ENCODE measurements at regions not wholly inside any gene's neighbourhood (a gene's known extent, or its start where the extent isn't known, plus 50 kb on each side); places are given as distances from the start of the nearest gene placed in this dataset.
"Not testable (repeated sequence)": the region's sequence is repeated elsewhere in the genome, so short reads cannot be mapped to it uniquely, and the experiment has no call there.

DNA sequence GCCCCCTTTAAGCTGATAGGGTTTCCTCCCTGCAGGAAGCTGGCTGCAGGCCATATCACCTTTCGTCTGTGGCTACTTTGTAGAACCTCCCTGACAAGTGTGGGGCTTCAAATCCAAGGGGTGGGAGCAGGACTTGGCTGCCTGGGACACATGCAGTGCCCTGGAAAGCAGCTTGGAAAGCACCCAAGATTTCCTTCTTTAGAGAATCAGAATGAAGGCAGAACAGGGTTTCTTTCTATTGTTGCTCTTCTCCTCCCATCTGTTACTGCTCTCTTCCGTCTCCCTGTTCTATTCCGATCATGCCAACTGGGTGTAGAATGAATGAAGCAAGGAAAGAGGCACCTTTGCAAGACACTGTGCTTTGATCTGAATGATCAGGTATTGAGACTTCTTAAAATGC is 282.2 kb downstream of the MED10 start:
- dilution Hi-C loops (cut with MboI; ENCODE audit: extremely low pct_ligation_motif_present, low sequenced_read_pairs), result no loop called here
- Histone ChIP-seq H3K4me1 (ENCODE audit: control insufficient read depth, extremely low read depth, insufficient read depth, low read length) (no peaks in the 10 kb centered on the region), H3K27me3 (ENCODE audit: control insufficient read depth, extremely low read depth, insufficient read depth, low read length) (no peaks in the 10 kb centered on the region), H3K27ac (ENCODE audit: control insufficient read depth, insufficient read depth, low read length) (no peak overlapping the region), H3K9me3 (ENCODE audit: control insufficient read depth, low read depth, low read length) (peaks cover 2% of the 10 kb centered on the region), H2AFZ (ENCODE audit: control insufficient read depth, low read length) (no peak overlapping the region), H3K9me1 (ENCODE audit: control insufficient read depth, extremely low read depth, insufficient read depth, low read length) (no peaks in the 10 kb centered on the region), H3K36me3 (ENCODE audit: control insufficient read depth in 2 of 2, extremely low read depth in 1 of 2, insufficient read depth in 2 of 2, low read length in 2 of 2) (no peaks in the 10 kb centered on the region), H4K20me1 (ENCODE audit: control insufficient read depth, extremely low read depth, insufficient read depth, low read length) (no peaks in the 10 kb centered on the region), H3K79me2 (ENCODE audit: control insufficient read depth, insufficient read depth, low read length) (no peaks in the 10 kb centered on the region), H3K4me2 (ENCODE audit: control insufficient read depth, extremely low read depth, insufficient read depth, low read depth, low read length) (no peak overlapping the region), H3K4me3 (ENCODE audit: control insufficient read depth in 2 of 3, extremely low read depth in 1 of 3, insufficient read depth in 2 of 3, low read depth in 1 of 3, low read length in 3 of 3) (no peak overlapping the region), H3K9ac (ENCODE audit: control insufficient read depth, extremely low read depth, insufficient read depth, low read length) (no peak overlapping the region)
- no peak for TF ChIP-seq EZH2 (IDR thresholded peaks at IDR 0.05; ENCODE audit: low read length)
- no peak for TF ChIP-seq CTCF (optimal IDR thresholded peaks at IDR 0.05 in 1 of 3, IDR thresholded peaks at IDR 0.05 in 1 of 3, conservative IDR thresholded peaks at IDR 0.05 in 1 of 3; ENCODE audit: extremely low read depth in 1 of 3, insufficient read depth in 2 of 3, low read length in 3 of 3)
- no peak for DNase-seq (ENCODE audit: low read depth, low spot score)
- no peak for FAIRE-seq

- not testable (repeated sequence) for H3K9ac ChIP-seq (ENCODE audit: control insufficient read depth, extremely low read depth, insufficient read depth, low read length)
Measured at GRCh38 chr5:6094180-6094579, 284.2 kb downstream of the MED10 start.

GRCh38 chr5:6090838-6091237 is 287.5 kb downstream of the MED10 start:
- Histone ChIP-seq H3K36me3 (ENCODE audit: control insufficient read depth in 2 of 2, extremely low read depth in 1 of 2, insufficient read depth in 2 of 2, low read length in 2 of 2) (no peaks in the 10 kb centered on the region), H3K4me1 (ENCODE audit: control insufficient read depth, extremely low read depth, insufficient read depth, low read length) (no peaks in the 10 kb centered on the region), H3K27me3 (ENCODE audit: control insufficient read depth, extremely low read depth, insufficient read depth, low read length) (no peaks in the 10 kb centered on the region), H3K9me3 (ENCODE audit: control insufficient read depth, low read depth, low read length) (peaks cover 2% of the 10 kb centered on the region), H3K4me3 (ENCODE audit: control insufficient read depth in 2 of 3, extremely low read depth in 1 of 3, insufficient read depth in 2 of 3, low read depth in 1 of 3, low read length in 3 of 3) (no peak overlapping the region), H3K9me1 (ENCODE audit: control insufficient read depth, extremely low read depth, insufficient read depth, low read length) (no peaks in the 10 kb centered on the region), H3K27ac (ENCODE audit: control insufficient read depth, insufficient read depth, low read length) (no peak overlapping the region), H3K4me2 (ENCODE audit: control insufficient read depth, extremely low read depth, insufficient read depth, low read depth, low read length) (no peak overlapping the region), H4K20me1 (ENCODE audit: control insufficient read depth, extremely low read depth, insufficient read depth, low read length) (no peaks in the 10 kb centered on the region), H3K79me2 (ENCODE audit: control insufficient read depth, insufficient read depth, low read length) (no peaks in the 10 kb centered on the region), H3K9ac (ENCODE audit: control insufficient read depth, extremely low read depth, insufficient read depth, low read length) (no peak overlapping the region), H2AFZ (ENCODE audit: control insufficient read depth, low read length) (no peak overlapping the region)
- no peak for DNase-seq (ENCODE audit: low read depth, low spot score)
- TF ChIP-seq CTCF (optimal IDR thresholded peaks at IDR 0.05 in 1 of 3, IDR thresholded peaks at IDR 0.05 in 1 of 3, conservative IDR thresholded peaks at IDR 0.05 in 1 of 3; ENCODE audit: extremely low read depth in 1 of 3, insufficient read depth in 2 of 3, low read length in 3 of 3) (no peak), EZH2 (IDR thresholded peaks at IDR 0.05; ENCODE audit: low read length) (no peak)
- dilution Hi-C loops (cut with MboI; ENCODE audit: extremely low pct_ligation_motif_present, low sequenced_read_pairs), result no loop called here
- no peak for FAIRE-seq

More at GRCh38 chr5:6094180-6094579, 284.2 kb downstream of the MED10 start:
- H3K9me3 ChIP-seq (ENCODE audit: control insufficient read depth, low read depth, low read length); H2AFZ ChIP-seq (ENCODE audit: control insufficient read depth, low read length); H3K79me2 ChIP-seq (ENCODE audit: control insufficient read depth, insufficient read depth, low read length); H3K4me3 ChIP-seq (ENCODE audit: control insufficient read depth in 2 of 3, extremely low read depth in 1 of 3, insufficient read depth in 2 of 3, low read depth in 1 of 3, low read length in 3 of 3); H3K27me3 ChIP-seq (ENCODE audit: control insufficient read depth, extremely low read depth, insufficient read depth, low read length); H3K4me1 ChIP-seq (ENCODE audit: control insufficient read depth, extremely low read depth, insufficient read depth, low read length); DNase-seq (ENCODE audit: low read depth, low spot score); H3K9me1 ChIP-seq (ENCODE audit: control insufficient read depth, extremely low read depth, insufficient read depth, low read length); dilution Hi-C loops (cut with MboI; ENCODE audit: extremely low pct_ligation_motif_present, low sequenced_read_pairs); H3K27ac ChIP-seq (ENCODE audit: control insufficient read depth, insufficient read depth, low read length); H3K36me3 ChIP-seq (ENCODE audit: control insufficient read depth in 2 of 2, extremely low read depth in 1 of 2, insufficient read depth in 2 of 2, low read length in 2 of 2); H3K4me2 ChIP-seq (ENCODE audit: control insufficient read depth, extremely low read depth, insufficient read depth, low read depth, low read length); FAIRE-seq; H4K20me1 ChIP-seq (ENCODE audit: control insufficient read depth, extremely low read depth, insufficient read depth, low read length): not testable (repeated sequence)

Data from keratinocyte (primary cell).